Activated CD4-positive, alpha-beta T cell treated with anti-CD3 and anti-CD28 coated beads, Interleukin-2, amount 50 U/mL, for 16 hours (primary cell): ENCODE measurements at regions not wholly inside any gene's neighbourhood (a gene's known extent, or its start where the extent isn't known, plus 50 kb on each side); places are given as distances from the start of the nearest gene placed in this dataset.
"Not testable (repeated sequence)": the region's sequence is repeated elsewhere in the genome, so short reads cannot be mapped to it uniquely, and the experiment has no call there.

ENCODE experiments used
- DNase-seq: peaks from one replicate; pipeline ENCODE4 v3.0.0-alpha.2; 2020

DNA sequence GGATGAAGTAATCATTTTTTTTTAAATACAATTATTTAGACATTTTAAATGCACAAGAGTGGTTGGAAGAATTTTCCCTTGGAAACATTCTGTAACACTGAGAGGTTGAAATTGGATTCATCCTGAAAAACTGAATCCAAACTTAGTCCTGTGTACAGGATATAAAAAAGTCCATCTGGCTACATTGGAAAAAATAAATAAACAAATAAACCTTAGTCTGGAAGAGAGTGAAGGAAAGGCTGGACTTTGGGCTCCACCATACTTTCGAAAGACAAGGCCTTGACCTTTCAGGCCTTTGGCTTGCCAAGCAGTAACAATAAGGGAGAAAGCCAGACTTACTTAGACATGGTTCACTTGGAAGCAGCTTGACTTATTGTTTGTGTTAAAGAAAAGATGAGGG is 664.3 kb downstream of the TENT5A start:
- no peak for DNase-seq

DNA sequence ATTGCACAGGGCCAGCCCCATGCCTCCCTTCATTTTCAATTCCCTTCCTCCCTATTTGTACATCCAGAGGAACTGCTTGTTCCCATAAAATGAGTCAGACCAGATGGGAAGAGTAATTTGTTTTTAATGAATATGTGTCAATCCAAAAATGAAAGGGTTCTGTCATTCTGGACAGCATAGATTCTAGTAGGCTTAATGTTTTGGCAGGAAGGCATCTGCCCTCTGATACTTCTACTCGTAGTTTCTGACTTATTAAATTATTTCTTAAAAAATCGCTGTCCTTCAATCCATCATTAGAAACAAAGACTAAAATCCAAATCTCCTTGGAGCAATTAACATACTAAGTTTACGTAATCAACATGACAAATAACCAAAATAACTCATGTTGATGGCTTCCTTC is 665.5 kb downstream of the TENT5A start:
- no peak for DNase-seq

DNA sequence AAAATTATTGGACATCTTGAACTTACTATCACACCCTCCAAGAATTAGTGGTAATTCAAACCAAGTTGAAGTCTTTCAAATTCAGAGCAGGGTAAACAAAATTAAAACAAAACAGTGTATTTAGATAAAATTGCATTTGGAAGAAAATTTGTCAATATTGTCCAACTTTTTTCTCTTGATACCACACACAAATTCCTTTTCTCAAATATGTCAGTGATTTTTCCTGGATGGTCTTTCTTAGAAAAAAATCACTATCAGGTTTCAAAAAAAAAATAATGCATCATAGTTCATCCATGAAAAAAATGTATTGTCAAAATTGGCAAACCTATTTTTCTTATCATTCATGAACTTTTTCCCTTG is 667.1 kb downstream of the TENT5A start:
- no peak for DNase-seq

DNA sequence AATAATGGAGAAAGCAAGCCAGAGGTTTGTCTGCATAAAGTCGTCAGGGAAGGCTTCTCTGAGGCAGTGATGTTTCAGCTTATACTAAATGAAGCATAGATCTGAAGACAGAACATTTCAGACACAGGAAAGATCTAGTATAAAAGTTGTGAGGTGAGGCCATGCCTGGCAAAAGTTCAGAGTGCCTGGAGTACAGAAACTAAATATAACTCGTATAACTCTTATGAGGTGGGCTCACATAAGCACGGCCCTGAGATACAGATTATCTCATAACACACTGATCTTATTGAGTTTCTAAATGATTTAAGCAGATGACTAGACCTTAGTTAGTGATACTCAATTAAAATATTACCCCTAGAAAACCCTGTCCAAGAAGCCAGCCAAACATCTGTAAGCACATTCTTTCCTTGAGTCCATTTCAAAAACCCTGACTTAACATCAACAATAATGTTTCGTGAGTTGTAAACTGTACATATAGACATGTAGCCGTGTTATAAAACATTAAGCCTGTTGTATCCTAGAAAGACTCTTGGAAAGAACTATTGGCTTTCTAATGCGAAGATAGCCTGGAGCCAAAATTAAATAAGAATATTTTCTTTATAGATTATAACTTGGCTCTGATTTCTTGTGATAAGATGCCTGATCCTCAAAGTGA is 667.6 kb downstream of the TENT5A start:
- DNase-seq = no peak

DNA sequence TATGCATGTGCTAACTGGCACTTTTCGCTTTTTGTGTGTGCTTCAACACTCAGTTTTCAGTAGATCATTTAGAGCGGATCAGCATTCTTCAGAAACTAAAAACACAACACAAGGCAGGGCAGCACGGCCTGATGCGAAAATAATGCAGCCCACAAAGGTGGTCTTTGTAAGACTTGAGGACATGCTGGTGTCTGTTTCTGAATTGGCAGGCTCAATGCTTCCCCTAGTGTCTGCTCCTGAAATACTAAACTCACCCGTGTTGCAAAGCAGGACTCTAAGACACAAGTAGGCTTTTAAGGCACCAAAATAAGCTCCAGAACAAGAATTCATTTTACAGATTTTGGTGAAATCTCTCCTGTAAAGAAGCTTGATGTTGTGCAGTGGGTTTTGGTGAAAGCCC is 676.5 kb downstream of the TENT5A start:
- DNase-seq = no peak

DNA sequence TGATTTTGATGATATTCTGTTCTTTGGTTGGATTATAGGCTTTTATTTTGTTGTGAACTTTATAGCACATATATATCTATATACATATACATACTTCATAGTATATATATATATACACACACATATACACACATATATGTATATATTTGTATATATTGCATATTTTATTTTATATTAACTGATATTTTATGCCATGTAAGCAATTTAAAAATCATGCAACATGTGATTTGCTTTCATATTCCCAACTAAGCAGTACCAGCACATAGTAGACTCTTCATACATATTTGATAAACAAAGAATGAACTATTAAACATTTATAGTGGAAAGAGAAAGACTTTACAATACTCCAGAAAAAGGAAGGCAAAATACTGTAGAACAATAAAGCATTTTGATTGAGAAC is 679.2 kb downstream of the TENT5A start:
- no peak for DNase-seq

DNA sequence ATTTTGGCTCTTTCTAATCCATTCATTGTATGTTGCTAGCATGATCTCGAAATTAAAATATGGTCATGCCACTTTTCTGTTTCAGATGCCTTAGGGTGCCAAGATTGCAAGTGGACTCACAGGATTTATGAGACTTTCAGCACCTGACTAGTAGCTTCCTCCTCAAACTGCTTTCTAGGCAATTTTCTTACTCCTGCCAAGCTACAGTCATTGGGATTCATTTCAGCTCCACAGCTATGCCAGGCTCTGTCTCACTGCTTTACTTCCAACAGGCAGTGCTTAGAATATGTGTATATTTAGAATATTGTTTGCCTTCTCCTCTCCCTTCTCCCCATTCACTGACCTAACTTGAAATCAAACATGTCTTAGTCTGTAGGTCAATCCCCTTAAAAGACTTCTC is 681.4 kb downstream of the TENT5A start:
- no peak for DNase-seq

DNA sequence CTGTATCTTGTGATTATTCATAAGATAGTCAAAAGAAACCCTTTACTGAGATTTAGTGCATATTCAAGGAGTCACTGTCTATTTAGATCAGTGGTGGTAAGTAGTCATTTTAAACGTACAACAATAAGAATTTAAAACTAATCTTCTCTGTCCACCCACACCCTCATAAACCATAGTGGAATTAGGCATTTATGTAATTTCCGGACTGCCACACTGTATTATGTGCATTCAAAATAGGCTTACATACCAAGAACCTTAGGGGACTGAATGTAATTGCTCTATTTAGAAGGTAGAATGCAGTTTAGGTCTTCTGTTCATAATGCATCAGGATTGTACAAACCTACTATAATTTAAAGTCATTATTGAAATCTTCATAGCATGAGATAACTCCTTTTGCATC is 685.4 kb downstream of the TENT5A start:
- DNase-seq = no peak

DNA sequence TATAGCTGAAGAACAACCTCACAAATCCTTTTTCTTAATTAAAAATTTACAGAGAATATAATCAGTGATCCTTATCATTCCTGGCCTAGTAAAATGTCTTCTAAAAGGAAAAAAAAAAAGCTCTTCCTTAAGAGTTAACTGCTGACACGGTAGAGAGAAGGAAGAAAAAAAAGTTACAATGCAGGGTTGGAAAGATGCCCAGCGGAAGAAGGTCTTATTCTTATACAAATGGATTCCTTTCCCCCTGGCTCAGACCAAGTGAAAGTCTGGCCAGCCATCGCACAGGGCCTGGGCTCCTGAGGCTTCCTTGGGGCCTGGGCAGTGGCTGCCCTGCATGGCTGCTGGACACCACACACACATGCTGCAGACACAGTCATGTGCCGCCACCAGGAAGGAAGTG is 688.6 kb downstream of the TENT5A start:
- DNase-seq = no peak

DNA sequence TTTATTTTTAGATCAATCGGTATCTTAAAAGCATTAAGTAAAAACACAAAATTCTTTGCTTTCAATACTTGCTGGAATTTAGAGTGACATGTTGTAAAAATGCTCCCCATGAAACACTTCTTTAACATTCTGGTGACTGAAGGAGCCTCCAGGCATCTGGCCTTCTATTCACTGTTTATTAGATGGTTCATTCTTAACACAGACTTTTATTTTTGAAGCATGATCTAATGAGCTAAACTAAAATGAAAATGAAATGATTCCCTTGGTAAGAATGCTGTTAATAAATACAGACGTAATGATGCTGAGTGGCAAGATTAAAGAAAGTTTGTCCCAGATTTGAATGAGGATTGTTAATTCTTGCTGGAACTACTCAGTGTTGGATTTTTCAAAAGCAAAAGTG is 698.4 kb downstream of the TENT5A start:
- DNase-seq = no peak

DNA sequence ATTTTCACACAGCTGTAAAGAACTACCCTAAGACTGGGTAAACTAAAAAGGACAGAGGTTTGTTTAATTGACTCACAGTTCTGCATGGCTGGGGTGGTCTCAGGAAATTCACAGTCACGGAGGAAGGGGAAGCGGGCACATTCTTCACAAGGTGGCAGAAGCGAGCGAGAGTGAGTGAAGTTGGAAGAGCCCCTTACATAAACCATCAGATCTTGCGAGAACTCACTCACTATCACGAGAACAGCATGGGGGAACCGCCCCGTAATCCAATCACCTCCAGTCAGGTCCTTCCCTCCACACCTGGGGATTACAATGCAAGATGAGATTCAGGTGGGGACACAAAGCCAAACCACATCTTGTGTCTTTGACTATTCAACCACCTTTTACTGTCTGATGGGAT is 700.5 kb downstream of the TENT5A start:
- DNase-seq = no peak

DNA sequence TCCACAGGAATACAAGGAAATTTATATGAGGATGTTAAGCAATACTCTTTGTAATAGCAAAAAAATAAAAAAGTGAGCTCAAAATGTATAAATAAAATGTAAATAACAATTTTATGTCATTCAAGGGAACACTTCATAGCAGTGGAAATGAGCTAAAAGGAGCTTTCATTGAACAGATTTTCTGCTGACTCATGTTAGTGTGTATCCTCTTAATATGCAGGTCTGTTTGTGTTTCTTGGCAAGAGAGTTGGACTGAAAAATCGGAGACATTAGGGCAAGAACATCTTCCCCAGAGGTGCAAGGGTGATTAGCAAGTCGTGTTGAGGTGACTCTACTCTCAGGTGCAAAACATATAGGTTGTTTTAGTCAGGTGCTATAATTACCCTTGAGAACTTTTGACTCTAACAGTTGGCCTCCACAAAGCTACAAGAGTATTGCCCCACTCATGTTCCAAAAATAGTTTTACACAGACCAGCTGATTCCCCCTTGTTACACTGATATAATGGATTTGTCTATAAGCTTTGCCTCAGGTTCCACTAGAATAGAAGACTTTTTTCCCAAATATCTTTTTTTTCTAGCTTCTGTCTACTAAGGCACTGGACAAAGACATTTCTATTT is 702.9 kb downstream of the TENT5A start:
- DNase-seq = no peak

DNA sequence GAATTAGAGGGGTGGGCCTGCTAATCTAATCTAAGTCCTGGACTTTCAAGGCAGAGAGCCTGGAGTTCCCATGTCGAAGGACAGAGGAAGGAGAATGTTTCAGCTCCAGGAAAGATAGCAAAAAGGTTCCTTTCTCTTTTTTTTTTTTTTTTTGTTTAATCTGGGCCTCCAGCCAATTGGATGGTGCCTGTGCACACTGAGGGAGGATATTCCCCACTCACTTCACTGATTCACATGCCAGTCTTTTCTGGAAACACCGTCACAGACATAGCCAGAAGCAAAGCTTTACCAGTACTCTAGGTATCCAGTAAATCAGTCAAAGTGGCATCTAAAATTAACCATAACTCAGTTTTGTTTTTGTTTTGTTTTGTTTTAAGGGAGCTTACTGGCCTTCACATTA is 721.1 kb downstream of the TENT5A start:
- DNase-seq = no peak

DNA sequence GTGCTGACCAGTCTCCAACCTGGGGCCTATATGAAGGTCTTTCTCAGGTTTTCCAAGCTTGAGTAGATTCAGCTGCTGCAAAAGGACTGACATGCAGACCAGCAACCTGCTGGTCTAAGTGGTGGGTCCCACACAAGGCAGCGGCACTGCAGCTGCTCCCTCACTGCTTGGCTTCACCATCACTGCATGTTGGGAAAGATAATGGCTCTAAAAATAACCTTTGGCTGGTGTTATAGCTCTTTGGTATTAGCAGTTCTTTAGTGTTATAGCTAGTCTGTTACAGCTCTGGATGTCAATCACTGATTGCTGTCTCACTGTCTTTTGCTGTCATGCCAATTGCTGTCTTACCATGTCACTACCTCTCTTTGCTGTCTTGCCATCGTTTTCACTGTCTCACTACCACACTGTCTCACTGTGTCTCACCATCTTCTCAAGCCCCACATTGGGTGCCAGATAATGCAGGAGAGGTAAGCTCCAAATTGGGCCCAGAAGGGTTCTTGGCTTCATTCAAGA is 726.4 kb downstream of the TENT5A start:
- DNase-seq = no peak

DNA sequence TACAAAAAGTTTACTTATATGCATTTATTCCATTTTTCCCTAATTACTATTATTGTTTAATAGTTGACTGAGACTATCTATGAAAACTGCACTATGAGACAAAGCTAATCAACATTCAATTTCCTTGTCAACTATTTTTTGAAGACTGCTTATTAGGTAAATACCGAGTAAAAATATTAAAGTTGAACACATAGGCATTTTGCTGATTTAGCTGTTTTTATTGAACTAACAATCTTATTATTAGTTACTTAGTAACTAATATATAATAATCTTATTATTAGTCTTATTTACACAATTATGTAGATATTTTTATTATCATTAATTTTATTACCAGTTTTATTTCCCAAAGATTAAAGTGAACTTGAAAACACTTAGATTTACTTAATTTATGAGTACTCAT is 728.8 kb downstream of the TENT5A start:
- no peak for DNase-seq

DNA sequence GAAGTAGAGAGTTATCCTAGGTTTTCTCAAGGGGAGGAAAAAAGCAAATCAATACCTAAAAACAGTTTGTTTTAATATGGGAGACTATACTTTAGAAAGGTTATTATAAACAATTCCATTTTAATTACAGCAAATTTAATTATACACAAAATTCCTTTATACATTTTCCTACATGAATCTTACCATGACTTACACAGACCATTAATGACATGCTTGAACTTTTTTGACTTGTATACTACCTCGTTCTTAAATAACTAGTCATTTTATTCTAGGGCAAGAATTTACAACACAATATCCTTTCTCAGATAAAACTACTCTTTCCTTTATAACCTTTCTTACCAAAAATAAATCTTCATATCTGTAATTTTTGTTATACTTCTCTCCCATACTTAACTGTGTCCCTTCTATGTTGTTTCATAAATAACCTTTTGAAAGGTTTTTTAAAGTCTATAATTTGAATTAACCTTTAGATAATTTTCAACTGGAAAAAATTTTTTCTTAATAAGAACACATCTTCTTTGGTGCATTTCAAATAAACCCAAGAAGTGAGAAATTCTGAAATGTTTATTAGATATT is 729.4 kb downstream of the TENT5A start:
- no peak for DNase-seq

DNA sequence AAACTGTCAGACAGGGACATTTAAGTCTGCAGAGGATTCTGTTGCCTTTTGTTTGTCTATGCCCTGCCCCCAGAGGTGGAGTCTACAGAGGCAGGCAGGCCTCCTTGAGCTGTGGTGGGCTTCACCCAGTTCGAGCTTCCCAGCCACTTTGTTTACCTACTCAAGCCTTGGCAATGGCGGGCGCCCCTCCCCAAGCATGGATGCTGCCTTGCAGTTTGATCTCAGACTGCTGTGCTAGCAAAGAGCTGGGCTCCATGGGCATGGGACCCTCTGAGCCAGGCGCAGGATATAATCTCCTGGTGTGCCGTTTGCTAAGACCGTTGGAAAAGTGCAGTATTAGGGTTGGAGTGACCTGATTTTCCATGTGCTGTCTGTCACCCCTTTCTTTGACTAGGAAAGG is 734.9 kb downstream of the TENT5A start:
- not testable (repeated sequence) for DNase-seq

DNA sequence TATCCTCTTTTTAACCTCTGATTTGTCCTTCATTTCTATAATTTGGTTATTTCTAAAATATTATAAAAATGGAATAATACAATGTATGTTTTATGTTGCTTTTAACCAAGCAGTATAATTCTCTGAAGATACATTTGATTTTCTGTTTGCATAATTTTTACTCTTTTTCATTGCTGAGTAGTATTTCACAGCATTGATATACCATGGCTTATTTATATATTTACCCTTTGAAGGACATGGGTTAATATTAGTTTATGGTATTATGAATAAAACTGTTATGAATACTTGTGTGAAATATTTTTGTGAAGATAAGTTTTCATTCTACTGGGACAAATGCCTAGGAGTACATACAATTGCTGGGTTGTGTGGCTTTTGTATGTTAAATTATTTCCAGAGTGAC is 748.6 kb downstream of the TENT5A start:
- DNase-seq = no peak

DNA sequence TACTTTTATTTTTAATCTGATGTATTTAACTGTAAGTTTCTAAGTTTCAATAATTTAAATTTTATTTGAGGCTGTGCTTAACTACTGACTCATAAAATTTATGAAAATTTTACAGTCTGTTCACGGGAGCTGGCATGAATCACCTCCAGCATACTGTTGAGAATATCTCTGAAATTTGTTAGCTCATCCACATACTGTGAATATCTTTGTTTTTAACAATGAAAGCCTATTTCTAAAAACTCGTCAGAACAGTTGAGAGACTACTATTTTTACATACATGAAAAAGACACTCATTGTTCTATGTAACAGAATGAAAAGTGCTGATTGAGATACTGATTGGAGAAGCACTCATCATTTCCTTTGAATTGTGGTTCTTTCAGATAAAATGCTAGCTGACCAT is 749.3 kb downstream of the TENT5A start:
- DNase-seq = no peak

DNA sequence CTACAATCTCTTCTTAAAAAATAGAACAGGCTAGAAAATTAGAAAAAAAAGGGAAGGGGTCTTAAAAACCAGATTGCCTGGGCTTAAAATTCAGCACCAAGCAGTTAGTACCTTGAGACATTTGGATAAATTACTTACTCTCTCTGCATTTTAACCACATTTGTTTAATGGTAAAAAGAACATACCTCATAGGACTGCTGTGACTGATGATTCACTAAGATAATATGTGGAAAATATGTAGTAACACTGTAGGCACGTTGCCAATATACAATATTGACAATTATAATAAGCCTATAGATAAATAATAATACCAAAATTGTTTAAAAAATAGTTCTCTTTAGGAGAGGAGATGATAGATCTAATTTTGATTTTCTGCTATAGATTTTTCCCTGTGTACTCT is 750.4 kb downstream of the TENT5A start:
- DNase-seq = no peak

DNA sequence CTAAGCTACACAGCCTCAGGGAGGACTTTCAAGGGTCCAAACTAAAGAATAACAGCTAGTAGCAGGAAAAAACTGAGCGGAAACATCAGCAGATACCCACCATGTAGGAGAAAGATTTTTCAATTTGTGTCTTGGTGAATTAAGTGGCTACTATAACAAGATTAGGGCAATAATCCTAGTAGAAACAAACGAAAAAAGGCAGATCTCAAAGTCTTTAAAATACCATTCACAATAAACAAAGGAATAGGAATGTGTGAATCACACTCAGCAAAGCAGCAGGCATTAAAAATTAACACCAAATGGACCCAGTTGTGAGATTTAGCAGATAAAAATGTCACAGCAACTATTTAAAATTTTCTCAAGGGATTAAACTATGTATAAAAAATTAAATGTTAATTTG is 761.2 kb downstream of the TENT5A start:
- no peak for DNase-seq

DNA sequence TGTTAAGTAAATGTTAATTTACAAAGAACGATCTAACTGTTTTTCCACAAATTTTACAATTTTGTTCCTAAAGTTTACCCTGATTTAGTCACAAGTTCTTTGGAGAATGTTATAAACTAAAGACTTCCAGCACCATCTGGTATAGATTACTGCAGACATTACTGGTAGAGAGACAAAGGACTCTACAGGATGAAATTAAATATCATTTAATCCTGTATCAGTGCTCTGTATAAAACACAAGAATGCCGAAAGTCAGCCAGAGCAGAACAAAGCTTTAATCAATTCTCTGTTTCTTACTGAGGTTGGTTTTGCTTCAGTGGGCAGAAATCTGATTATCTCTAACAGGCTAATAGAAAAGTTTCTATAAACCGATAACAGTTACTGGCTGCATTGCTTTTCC is 763.6 kb downstream of the TENT5A start:
- DNase-seq = no peak

DNA sequence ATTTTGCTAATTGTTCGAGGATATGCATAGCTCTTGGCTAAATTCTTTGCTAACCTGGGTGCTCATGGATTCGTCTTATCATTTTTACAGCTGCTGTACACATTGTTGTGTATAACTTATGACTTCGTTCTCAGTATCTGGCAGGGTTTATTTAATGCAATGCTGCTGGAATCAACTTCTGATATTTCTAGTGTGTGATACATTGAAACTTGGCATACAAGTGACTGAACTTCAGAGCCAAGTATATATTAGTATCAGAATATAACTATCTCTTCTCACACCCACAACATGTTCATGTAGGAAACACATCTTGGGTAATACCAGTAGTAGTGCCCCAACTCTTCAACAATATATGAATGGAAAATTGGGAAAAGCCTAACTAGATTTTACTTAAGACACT is 764.2 kb downstream of the TENT5A start:
- DNase-seq = no peak

DNA sequence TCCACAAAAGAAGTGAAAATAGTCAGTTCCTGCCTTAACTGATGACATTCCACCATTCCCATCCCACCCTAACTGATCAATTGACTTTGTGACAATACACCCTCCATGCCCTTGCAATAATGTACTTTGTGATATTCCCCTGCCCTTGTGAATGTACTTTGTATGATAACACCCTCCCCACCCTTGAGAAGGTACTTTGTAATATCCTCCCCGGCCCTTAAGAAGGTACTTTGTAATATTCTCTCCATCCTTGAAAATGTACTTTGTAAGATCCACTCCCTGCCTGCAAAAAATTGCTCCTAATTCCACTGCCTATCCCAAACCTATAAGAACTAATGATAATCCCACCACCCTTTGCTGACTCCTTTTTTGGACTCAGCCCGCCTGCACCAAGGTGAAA is 771.3 kb downstream of the TENT5A start:
- DNase-seq = not testable (repeated sequence)

DNA sequence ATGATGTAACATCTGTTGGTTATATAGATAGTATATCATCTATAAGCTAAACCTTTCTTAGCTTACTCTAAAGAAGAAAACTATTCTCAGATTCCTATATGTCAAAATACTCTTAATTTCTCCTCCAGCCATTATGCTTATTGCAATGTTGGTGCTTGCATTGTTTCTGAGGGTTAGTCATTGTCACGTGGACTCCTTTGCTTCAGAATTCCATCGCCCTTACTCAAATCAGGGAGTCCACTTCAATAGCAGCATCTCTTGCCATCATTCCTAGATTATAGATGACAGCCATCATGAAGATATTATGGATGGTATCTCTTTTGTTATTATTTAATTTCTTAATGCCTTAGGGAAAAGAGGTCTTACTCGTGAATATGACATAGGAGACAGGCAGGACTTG is 776.1 kb downstream of the TENT5A start:
- DNase-seq = no peak
